Glutamatergic neuron (in vitro differentiated cells): ENCODE measurements at regions not wholly inside any gene's neighbourhood (a gene's known extent, or its start where the extent isn't known, plus 50 kb on each side); places are given as distances from the start of the nearest gene placed in this dataset.

Experiments used
- DNase-seq: peaks from one replicate; pipeline ENCODE4 v3.0.0; 2022
- H3K27ac Mint-ChIP-seq: one replicate; pipeline ENCODE4 v1.8.0; 2020; ENCODE audit warnings: mild to moderate bottlenecking, mixed read lengths, inconsistent platforms; ENCODE audit not compliant: unreplicated experiment
- H3K27me3 Mint-ChIP-seq: one replicate; pipeline ENCODE4 v1.8.0; 2020; ENCODE audit warnings: mild to moderate bottlenecking, moderate library complexity, mixed read lengths, inconsistent platforms; ENCODE audit not compliant: unreplicated experiment
- H3K36me3 Mint-ChIP-seq: one replicate; pipeline ENCODE4 v1.8.0; 2020; ENCODE audit warnings: mild to moderate bottlenecking, mixed read lengths, inconsistent platforms; ENCODE audit not compliant: unreplicated experiment
- H3K4me1 Mint-ChIP-seq: one replicate; pipeline ENCODE4 v1.8.0; 2020; ENCODE audit warnings: mild to moderate bottlenecking, low read depth, mixed read lengths, inconsistent platforms; ENCODE audit not compliant: unreplicated experiment
- H3K4me3 Mint-ChIP-seq: one replicate; pipeline ENCODE4 v1.8.0; 2020; ENCODE audit warnings: mild to moderate bottlenecking, mixed read lengths, inconsistent platforms; ENCODE audit not compliant: unreplicated experiment
- H3K9me3 Mint-ChIP-seq: one replicate; pipeline ENCODE4 v1.8.0; 2020; ENCODE audit warnings: mild to moderate bottlenecking, moderate library complexity, mixed read lengths, inconsistent platforms; ENCODE audit not compliant: unreplicated experiment
- TF ChIP-seq, protein P1 (sequence below): fragments of 200-600 bp; sonication (generic); IDR thresholded peaks from one replicate; pipeline ENCODE4 v1.5.0; 2021; ENCODE audit not compliant: partially characterized antibody, unreplicated experiment

DNA sequence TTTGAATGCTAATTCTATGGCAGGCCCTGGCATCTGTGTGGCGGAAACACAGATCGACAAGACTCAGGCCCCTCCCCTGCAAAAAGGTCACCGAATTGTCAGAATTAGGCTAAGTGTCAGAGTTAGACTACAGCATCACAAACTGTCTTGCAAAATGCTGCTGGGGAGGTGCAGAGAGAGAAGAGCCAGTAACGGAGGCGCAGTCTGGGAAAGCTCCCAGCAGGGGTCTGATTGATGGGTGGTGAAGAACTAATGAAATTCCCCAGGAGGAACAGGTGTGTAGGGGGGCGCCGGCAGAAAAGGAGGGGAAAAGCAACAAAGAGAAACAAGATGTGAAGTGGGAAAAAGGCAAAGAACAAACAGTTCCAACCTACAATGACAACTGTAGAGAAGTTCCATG is 72.7 kb upstream of the TAMM41 start:
- H3K27ac Mint-ChIP-seq = no peak overlapping the region
- H3K4me3 Mint-ChIP-seq = no peak overlapping the region
- no peak for DNase-seq
- peaks cover 2% of the 10 kb centered on the region for H3K27me3 Mint-ChIP-seq
- peaks cover 1% of the 10 kb centered on the region for H3K9me3 Mint-ChIP-seq
- no peaks in the 10 kb centered on the region for H3K4me1 Mint-ChIP-seq
- H3K36me3 Mint-ChIP-seq = peaks cover 4% of the 10 kb centered on the region
- TF ChIP-seq, protein P1, sequence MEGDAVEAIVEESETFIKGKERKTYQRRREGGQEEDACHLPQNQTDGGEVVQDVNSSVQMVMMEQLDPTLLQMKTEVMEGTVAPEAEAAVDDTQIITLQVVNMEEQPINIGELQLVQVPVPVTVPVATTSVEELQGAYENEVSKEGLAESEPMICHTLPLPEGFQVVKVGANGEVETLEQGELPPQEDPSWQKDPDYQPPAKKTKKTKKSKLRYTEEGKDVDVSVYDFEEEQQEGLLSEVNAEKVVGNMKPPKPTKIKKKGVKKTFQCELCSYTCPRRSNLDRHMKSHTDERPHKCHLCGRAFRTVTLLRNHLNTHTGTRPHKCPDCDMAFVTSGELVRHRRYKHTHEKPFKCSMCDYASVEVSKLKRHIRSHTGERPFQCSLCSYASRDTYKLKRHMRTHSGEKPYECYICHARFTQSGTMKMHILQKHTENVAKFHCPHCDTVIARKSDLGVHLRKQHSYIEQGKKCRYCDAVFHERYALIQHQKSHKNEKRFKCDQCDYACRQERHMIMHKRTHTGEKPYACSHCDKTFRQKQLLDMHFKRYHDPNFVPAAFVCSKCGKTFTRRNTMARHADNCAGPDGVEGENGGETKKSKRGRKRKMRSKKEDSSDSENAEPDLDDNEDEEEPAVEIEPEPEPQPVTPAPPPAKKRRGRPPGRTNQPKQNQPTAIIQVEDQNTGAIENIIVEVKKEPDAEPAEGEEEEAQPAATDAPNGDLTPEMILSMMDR = no peak

- Mint-ChIP-seq H3K4me1 (peaks cover 4% of the 10 kb centered on the region), H3K4me3 (no peak overlapping the region), H3K36me3 (no peaks in the 10 kb centered on the region), H3K27ac (no peak overlapping the region), H3K27me3 (no peaks in the 10 kb centered on the region), H3K9me3 (no peaks in the 10 kb centered on the region)
- TF ChIP-seq, protein P1 = no peak
- no peak for DNase-seq
These were observed 77.8 kb upstream of the TAMM41 start for GRCh38 chr3:11924518-11924917.

GRCh38 chr3:11928381-11928780 is 75.8 kb upstream of the SYN2 start:
- no peaks in the 10 kb centered on the region for H3K9me3 Mint-ChIP-seq
- TF ChIP-seq, protein P1 = no peak

GRCh38 chr3:11929531-11929930 is 74.7 kb upstream of the SYN2 start:
- TF ChIP-seq, protein P1 = no peak
- Mint-ChIP-seq H3K9me3 (no peaks in the 10 kb centered on the region), H3K4me3 (no peak overlapping the region), H3K27me3 (no peaks in the 10 kb centered on the region), H3K27ac (no peak overlapping the region), H3K4me1 (peaks cover 6% of the 10 kb centered on the region), H3K36me3 (no peaks in the 10 kb centered on the region)
- no peak for DNase-seq

More at GRCh38 chr3:11928381-11928780, 75.8 kb upstream of the SYN2 start:
- H3K4me1 Mint-ChIP-seq = peaks cover 6% of the 10 kb centered on the region
- H3K27ac Mint-ChIP-seq = no peak overlapping the region
- DNase-seq = no peak
- H3K4me3 Mint-ChIP-seq = no peak overlapping the region
- no peaks in the 10 kb centered on the region for H3K36me3 Mint-ChIP-seq
- no peaks in the 10 kb centered on the region for H3K27me3 Mint-ChIP-seq

GRCh38 chr3:11930084-11930483 is 74.1 kb upstream of the SYN2 start:
- Mint-ChIP-seq H3K9me3 (no peaks in the 10 kb centered on the region), H3K4me1 (peaks cover 4% of the 10 kb centered on the region), H3K27ac (no peak overlapping the region), H3K27me3 (no peaks in the 10 kb centered on the region), H3K4me3 (no peak overlapping the region), H3K36me3 (no peaks in the 10 kb centered on the region)
- DNase-seq = no peak
- TF ChIP-seq, protein P1 = no peak
